Activated T-helper 2 cell treated with anti-CD3 and anti-CD28 coated beads, Interferon-gamma antibody, Interleukin-2, Interleukin-4, amounts not matched to agents 10 μg/mL and 5 μg/mL and 100 μg/mL, durations not matched to agents 14 hours and 24 hours and 36 hours (primary cell): ENCODE measurements at regions not wholly inside any gene's neighbourhood (a gene's known extent, or its start where the extent isn't known, plus 50 kb on each side); places are given as distances from the start of the nearest gene placed in this dataset.

Experiments
- DNase-seq: peaks from one replicate; pipeline ENCODE4 v3.0.0; 2021; ENCODE audit warnings: low spot score
- H3K27ac Mint-ChIP-seq: one replicate; pipeline ENCODE4 v1.8.0; 2021; ENCODE audit warnings: mixed read lengths
- H3K27me3 Mint-ChIP-seq: one replicate; pipeline ENCODE4 v1.8.0; 2021; ENCODE audit warnings: low read depth, mixed read lengths
- H3K36me3 Mint-ChIP-seq: one replicate; pipeline ENCODE4 v1.8.0; 2021; ENCODE audit warnings: low read depth, mixed read lengths
- H3K4me1 Mint-ChIP-seq: one replicate; pipeline ENCODE4 v1.8.0; 2021; ENCODE audit warnings: low read depth, mixed read lengths
- H3K4me3 Mint-ChIP-seq: one replicate; pipeline ENCODE4 v1.8.0; 2021; ENCODE audit warnings: low read depth, mild to moderate bottlenecking, moderate library complexity, mixed read lengths
- H3K9me3 Mint-ChIP-seq: one replicate; pipeline ENCODE4 v1.8.0; 2021; ENCODE audit warnings: mixed read lengths
- intact Hi-C: fragments of 100-400 bp; cut with micrococcal nuclease; formaldehyde crosslinking; loops from one replicate; pipeline ENCODE4 v1.15.1; 2023

DNA sequence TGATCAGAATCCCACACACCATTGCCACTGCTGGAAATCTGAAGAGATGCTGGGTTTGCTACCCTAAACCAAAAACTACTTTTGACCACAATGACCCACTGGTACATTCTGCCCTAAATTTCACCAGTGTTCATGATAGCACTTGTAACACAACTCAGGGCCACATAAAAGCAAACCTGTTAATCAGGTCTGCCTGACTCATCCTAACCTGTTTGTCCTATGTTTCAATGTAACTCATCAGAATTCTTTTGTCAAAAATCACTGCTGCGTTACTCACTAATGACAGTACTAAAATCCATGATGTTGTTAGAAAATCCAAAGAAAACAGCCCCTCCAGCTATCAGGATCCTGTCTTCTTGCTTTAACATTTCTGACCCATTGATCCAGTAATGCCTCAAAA, 55.6 kb upstream of the XCR1 start:
- no peak overlapping the region for H3K4me3 Mint-ChIP-seq
- no peaks in the 10 kb centered on the region for H3K9me3 Mint-ChIP-seq
- DNase-seq: no peak
- intact Hi-C loops: no loop called here
- no peak overlapping the region for H3K27ac Mint-ChIP-seq
- peaks cover 26% of the 10 kb centered on the region for H3K4me1 Mint-ChIP-seq
- H3K36me3 Mint-ChIP-seq: no peaks in the 10 kb centered on the region
- peaks cover 68% of the 10 kb centered on the region for H3K27me3 Mint-ChIP-seq

DNA sequence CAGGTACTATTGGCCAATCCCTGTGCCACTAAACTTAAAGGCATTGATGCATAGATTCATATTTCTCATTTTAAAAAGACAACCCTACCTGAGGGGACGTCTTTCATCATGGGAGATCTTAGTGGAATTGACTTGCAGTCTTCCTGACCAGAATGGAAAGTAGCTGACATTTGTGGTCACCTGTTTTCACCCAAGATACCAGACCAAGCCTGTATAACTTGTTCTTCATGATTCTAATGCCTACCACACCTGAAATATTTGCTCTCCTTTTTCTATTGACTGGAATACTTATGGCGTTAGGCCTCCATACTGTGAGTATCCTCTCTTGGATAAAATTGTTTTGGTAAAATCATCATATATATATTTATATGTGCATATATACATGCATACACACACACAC, 54.7 kb upstream of the XCR1 start:
- no peak for DNase-seq
- Mint-ChIP-seq H3K27me3 (peaks cover 64% of the 10 kb centered on the region), H3K4me3 (no peak overlapping the region), H3K27ac (no peak overlapping the region), H3K4me1 (peaks cover 27% of the 10 kb centered on the region), H3K9me3 (no peaks in the 10 kb centered on the region), H3K36me3 (no peaks in the 10 kb centered on the region)
- intact Hi-C loops: no loop called here

DNA sequence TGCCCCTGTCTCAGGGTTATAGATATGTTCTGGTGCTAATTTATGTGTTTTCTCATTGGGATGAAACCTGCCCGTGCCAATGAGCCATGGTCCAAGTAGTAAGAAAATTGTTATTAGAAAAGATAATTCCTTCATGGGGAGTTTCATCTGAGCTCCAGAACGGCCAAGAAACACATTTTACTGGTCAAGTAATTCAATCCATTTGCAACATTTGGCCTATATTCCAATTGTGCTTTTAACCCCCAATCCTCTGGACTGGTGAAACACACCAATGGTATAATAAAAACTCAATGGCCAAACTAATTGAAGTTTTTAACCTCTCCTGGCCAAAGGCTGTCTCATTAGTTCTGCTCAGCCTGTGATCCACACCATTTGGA, 53.7 kb upstream of the XCR1 start:
- Mint-ChIP-seq H3K4me3 (no peak overlapping the region), H3K4me1 (peaks cover 30% of the 10 kb centered on the region), H3K9me3 (no peaks in the 10 kb centered on the region), H3K27me3 (peaks cover 56% of the 10 kb centered on the region), H3K36me3 (no peaks in the 10 kb centered on the region), H3K27ac (no peak overlapping the region)
- no peak for DNase-seq
- intact Hi-C loops: no loop called here

DNA sequence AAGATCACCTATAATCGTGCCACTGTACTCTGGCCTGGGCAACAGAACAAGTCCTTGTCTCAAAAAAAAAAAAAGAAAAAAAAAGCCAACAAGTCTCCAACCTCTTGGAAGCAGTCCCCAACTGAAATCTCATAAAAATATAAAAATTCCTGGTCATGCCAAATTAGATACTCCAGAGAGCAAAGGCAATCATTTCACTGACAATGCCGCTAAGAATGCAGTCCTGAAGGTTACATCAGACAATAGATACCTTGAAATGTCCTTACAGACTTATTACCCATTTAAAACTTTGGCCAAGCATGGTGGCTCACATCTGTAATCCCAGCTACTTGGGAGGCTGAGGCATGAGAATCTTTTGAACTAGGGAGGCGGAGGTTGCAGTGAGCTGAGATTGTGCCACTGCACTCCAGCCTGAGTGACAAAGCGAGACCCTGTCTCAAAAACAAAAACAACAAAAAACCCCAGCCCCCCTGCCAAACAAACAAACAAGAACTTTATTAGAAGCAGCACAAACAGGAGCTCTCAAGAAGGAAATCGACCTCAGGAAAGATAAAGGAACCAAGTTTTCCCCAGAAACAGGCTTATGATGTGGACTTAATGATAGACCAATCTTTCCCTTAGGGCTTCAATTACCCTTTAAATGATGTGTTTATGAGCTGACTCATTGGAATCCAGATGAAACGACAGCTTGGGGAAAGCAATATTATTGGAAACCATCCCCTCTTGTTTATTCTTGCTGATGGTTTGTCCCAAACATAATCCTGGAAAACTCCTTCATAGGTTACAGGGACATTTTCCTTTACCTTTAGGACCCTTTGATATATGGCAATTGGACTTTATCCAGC, 53.1 kb upstream of the XCR1 start:
- DNase-seq: no peak
- H3K4me3 Mint-ChIP-seq: no peak overlapping the region
- H3K27ac Mint-ChIP-seq: no peak overlapping the region
- H3K4me1 Mint-ChIP-seq: peaks cover 28% of the 10 kb centered on the region
- H3K27me3 Mint-ChIP-seq: peaks cover 50% of the 10 kb centered on the region
- intact Hi-C loops: no loop called here
- no peaks in the 10 kb centered on the region for H3K36me3 Mint-ChIP-seq
- no peaks in the 10 kb centered on the region for H3K9me3 Mint-ChIP-seq

DNA sequence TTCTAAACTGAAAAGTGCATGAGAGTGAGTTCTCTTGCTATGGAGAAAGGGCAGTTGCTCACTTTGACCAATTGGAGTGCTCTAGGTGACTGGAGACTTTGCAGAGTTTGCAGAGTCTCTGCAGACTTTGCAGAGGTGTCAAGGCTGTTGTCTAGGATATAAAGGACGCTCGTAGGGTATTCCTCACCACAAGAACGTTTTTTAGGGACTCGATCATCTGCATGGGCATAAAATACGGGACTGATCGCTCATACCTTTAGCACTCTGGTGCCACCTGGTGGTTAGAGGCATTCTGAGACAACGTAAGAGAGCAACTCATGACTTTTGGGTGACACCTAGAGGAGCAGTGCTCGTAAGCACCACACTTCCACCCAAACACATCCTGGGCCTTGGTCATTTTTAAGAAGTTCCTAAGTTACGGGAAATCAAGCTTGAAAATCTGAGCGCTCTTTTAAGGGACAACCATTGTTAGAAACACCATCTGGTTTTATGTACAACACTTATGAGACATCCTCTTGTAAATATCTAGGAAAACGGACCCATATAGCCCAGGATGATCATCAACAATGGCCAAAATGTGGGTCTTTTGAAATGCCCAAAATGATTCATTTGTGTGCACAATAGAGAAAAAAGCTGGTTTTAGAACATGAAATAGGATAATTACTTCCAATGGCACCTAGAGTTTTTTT, 51.6 kb upstream of the XCR1 start:
- Mint-ChIP-seq H3K9me3 (no peaks in the 10 kb centered on the region), H3K4me3 (no peak overlapping the region), H3K27me3 (peaks cover 40% of the 10 kb centered on the region), H3K36me3 (no peaks in the 10 kb centered on the region), H3K27ac (no peak overlapping the region), H3K4me1 (peaks cover 35% of the 10 kb centered on the region)
- DNase-seq: peak; percentile 79
- intact Hi-C loops: loop anchor here (1.0 kb wide), 2 partner anchors 141 to 318 kb away; no protein-coding TSS in a partner anchor
